ENCODE measurements at regions not wholly inside any gene's neighbourhood (a gene's known extent, or its start where the extent isn't known, plus 50 kb on each side); places are given as distances from the start of the nearest gene placed in this dataset.

- peaks cover 33% of the 10 kb centered on the region for H3K4me1 ChIP-seq (ENCODE audit: insufficient read depth, low read length, poor library complexity, severe bottlenecking)
- TF ChIP-seq CTCF (conservative IDR thresholded peaks at IDR 0.05; ENCODE audit: low read length) = no peak
- TF ChIP-seq EZH2phosphoT487 (IDR thresholded peaks at IDR 0.05; ENCODE audit: borderline replicate concordance) = no peak
Observed at GRCh38 chr4:74625981-74626380, 168.3 kb downstream of the BTC start.

DNA sequence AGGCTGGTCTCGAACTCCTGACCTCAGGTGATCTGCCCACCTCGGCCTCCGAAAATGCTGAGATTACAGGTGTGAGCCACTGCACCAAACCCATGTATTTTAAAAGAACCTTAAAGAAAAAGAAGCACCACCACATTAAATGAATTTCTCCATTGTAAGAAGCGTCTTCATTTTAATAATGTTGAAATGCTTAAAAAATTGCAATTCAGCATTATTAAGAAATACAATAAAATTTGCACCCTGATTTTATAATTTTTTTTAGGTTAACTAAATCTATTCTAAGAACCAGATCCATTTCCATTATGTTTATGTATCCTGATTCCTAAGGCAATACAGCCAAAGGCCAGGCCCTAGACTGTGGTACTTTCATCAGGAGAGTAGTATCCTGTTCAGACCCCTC is 167.2 kb downstream of the BTC start:
- no peak overlapping the region for H3K4me2 ChIP-seq (ENCODE audit: low read depth, low read length, poor library complexity, severe bottlenecking)
- H3K36me3 ChIP-seq (ENCODE audit: insufficient read depth, low read length) = no peaks in the 10 kb centered on the region
- H4K20me1 ChIP-seq (ENCODE audit: insufficient read depth, low read length, poor library complexity, severe bottlenecking) = no peaks in the 10 kb centered on the region
- peaks cover 7% of the 10 kb centered on the region; the same call in 1 of the 2 replicates for H3F3A ChIP-seq (ENCODE audit: low read depth)
- H3K27me3 ChIP-seq (ENCODE audit: insufficient read depth, low read length, poor library complexity, severe bottlenecking) = no peaks in the 10 kb centered on the region
- H3K9ac ChIP-seq (ENCODE audit: low read depth, low read length, poor library complexity, severe bottlenecking) = no peak overlapping the region
- H3K9me2 ChIP-seq (replicated peaks; ENCODE audit: low read depth, low read length) = no peaks in the 10 kb centered on the region
- no peaks in the 10 kb centered on the region for H3K79me2 ChIP-seq (ENCODE audit: insufficient read depth, low read length)
- H3K9me3 ChIP-seq (ENCODE audit: insufficient read depth, low read depth, low read length) = no peaks in the 10 kb centered on the region
- no peak overlapping the region for H3K4me3 ChIP-seq (ENCODE audit: low read length, poor library complexity, severe bottlenecking)
- no peak overlapping the region for H2AFZ ChIP-seq (ENCODE audit: low read length)
- H3K4me1 ChIP-seq (ENCODE audit: insufficient read depth, low read length, poor library complexity, severe bottlenecking) = peaks cover 44% of the 10 kb centered on the region
- TF ChIP-seq EZH2phosphoT487 (IDR thresholded peaks at IDR 0.05; ENCODE audit: borderline replicate concordance) = no peak
- TF ChIP-seq CTCF (conservative IDR thresholded peaks at IDR 0.05; ENCODE audit: low read length) = no peak

More at GRCh38 chr4:74625981-74626380, 168.3 kb downstream of the BTC start:
- Histone ChIP-seq H4K20me1 (ENCODE audit: insufficient read depth, low read length, poor library complexity, severe bottlenecking) (no peaks in the 10 kb centered on the region), H3F3A (ENCODE audit: low read depth) (peaks cover 5% of the 10 kb centered on the region; the same call in 1 of the 2 replicates), H3K36me3 (ENCODE audit: insufficient read depth, low read length) (no peaks in the 10 kb centered on the region), H2AFZ (ENCODE audit: low read length) (no peak overlapping the region), H3K4me2 (ENCODE audit: low read depth, low read length, poor library complexity, severe bottlenecking) (no peak overlapping the region), H3K9me3 (ENCODE audit: insufficient read depth, low read depth, low read length) (no peaks in the 10 kb centered on the region), H3K79me2 (ENCODE audit: insufficient read depth, low read length) (no peaks in the 10 kb centered on the region), H3K4me3 (ENCODE audit: low read length, poor library complexity, severe bottlenecking) (no peak overlapping the region), H3K27me3 (ENCODE audit: insufficient read depth, low read length, poor library complexity, severe bottlenecking) (no peaks in the 10 kb centered on the region), H3K9me2 (replicated peaks; ENCODE audit: low read depth, low read length) (no peaks in the 10 kb centered on the region), H3K9ac (ENCODE audit: low read depth, low read length, poor library complexity, severe bottlenecking) (no peak overlapping the region)

DNA sequence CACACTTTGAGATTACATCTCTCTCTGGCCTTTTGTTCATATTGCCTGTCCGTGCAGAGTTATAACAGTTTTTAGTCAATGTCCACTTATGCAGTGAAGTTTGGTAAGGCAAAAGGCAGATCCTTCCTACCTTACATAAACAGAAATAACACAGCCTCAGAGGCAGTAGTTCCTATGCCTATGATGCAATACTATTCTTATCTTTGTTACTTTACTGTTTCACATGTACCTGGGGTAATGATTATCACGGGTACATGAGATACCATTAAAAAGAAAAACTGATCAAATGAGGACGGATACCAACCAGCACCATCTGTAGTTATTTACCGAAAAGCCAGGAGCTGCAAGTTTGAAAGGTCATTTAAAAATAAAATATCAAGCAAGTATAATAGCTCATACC is 166.8 kb downstream of the BTC start:
- Histone ChIP-seq H3K9ac (ENCODE audit: low read depth, low read length, poor library complexity, severe bottlenecking) (no peak overlapping the region), H3F3A (ENCODE audit: low read depth) (peaks cover 8% of the 10 kb centered on the region; the same call in 1 of the 2 replicates), H2AFZ (ENCODE audit: low read length) (no peak overlapping the region), H3K79me2 (ENCODE audit: insufficient read depth, low read length) (no peaks in the 10 kb centered on the region), H3K9me3 (ENCODE audit: insufficient read depth, low read depth, low read length) (no peaks in the 10 kb centered on the region), H4K20me1 (ENCODE audit: insufficient read depth, low read length, poor library complexity, severe bottlenecking) (no peaks in the 10 kb centered on the region), H3K9me2 (replicated peaks; ENCODE audit: low read depth, low read length) (no peaks in the 10 kb centered on the region), H3K36me3 (ENCODE audit: insufficient read depth, low read length) (no peaks in the 10 kb centered on the region), H3K4me3 (ENCODE audit: low read length, poor library complexity, severe bottlenecking) (no peak overlapping the region), H3K4me1 (ENCODE audit: insufficient read depth, low read length, poor library complexity, severe bottlenecking) (peaks cover 48% of the 10 kb centered on the region), H3K27me3 (ENCODE audit: insufficient read depth, low read length, poor library complexity, severe bottlenecking) (no peaks in the 10 kb centered on the region), H3K4me2 (ENCODE audit: low read depth, low read length, poor library complexity, severe bottlenecking) (no peak overlapping the region)
- no peak for TF ChIP-seq CTCF (conservative IDR thresholded peaks at IDR 0.05; ENCODE audit: low read length)

All from Loucy (cell line).